ENCODE measurements at regions not wholly inside any gene's neighbourhood (a gene's known extent, or its start where the extent isn't known, plus 50 kb on each side); places are given as distances from the start of the nearest gene placed in this dataset.

- TF ChIP-seq CTCF (optimal IDR thresholded peaks at IDR 0.05 in 1 of 3, IDR thresholded peaks at IDR 0.05 in 1 of 3, conservative IDR thresholded peaks at IDR 0.05 in 1 of 3; ENCODE audit: extremely low read depth in 1 of 3, insufficient read depth in 2 of 3, low read length in 3 of 3) = no peak
- TF ChIP-seq EZH2 (IDR thresholded peaks at IDR 0.05; ENCODE audit: low read length) = no peak
Observed at GRCh38 chr1:220323717-220324116, 51.5 kb upstream of the RAB3GAP2 start.
